ENCODE measurements at regions not wholly inside any gene's neighbourhood (a gene's known extent, or its start where the extent isn't known, plus 50 kb on each side); places are given as distances from the start of the nearest gene placed in this dataset.

DNA sequence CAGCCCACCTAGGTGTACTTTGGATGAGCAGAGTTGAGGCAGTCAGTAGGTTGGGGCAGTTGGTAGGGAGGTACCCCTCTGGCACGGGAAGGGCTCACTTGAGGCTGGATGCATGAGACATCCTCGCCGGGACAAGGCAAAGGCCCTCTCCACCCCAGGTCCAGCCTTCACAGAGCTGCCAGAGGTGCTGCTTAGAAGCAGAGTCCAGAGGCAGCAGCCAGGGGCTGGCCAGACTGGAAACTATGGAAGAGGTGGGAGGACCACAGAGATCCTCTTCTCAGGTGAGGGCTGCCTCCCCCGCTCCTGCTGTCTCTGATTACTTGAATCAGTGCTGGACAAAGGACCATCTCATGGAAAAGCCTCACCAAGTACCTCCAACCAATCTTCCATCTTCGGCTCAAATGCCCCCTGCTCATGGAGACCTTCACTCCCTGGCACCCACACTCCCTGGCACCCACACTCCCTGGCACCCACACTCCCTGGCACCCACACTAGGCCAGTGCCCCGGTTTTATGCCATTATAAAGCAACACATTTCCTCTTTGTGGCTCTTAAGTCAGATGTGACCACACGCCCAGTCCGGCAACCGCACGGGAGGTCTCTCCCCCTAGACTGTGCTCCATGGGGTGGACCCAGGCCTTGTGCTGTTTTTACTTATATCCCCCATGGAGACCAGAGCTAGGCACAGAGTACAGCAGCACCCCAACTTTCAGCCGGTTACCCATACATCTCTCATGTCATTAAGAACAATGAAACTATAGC is 100.1 kb downstream of the YTHDF1 start:
- DNase-seq = no peak

DNA sequence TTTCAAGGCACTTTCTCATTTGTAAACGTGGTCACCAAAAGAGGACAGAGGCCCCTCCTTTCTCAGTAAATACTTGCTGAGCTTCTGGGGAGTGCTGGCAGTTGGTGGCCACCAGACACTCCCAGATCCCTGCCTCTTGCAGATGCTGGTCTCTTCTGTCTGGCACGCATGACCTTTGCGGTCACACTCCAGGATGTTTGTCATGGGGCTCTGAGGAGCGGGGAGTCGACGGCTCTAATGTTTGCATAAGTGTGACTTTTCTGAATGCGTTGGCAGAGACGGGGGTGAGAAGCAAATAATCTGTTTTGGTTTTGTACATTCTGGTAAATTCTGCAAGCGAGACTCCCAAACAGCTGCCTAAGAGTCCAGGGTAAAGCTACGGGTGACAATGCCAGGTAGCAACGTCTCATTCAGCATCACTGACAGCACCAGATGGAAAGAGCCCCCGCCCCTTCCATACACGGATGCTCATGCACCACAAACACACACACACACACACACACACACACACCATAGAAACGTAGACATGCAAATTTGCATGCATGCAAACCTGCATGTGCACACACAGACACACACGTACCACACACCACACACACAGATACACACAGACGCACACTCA is 101.1 kb downstream of the YTHDF1 start:
- DNase-seq = no peak

DNA sequence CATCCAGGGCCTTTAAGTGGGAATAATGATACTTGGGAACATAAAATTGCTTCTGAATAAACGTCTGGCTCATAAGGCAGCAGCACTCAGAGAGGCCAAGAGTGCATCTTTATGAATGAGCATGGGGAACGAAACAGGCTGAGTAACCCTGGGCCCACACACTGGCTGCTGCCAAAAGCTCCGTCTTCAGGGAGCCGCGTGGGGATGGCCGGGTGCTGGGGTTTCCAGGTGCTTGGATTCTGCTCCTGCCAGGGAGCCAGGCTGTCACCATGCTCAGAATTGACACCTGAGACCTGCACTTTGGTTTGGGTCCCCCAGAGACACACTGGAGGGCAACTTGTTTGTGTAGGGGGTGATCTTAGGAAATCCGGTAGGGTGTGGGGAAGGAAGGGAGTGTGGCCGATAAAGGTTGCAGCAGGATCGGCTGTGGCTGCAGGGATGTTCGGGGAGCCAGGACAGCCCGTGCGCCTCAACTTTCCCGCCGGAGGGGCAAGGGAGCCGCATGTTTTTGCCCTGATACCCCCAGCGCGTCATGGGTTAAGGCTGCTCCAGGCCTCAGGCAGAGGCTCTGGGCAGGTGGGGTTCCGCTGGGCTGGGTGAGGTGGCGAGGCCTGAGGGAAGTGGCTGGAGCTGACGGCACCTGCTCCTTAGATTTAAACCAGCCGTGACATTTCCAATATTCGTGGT is 101.8 kb downstream of the YTHDF1 start:
- no peak for DNase-seq

DNA sequence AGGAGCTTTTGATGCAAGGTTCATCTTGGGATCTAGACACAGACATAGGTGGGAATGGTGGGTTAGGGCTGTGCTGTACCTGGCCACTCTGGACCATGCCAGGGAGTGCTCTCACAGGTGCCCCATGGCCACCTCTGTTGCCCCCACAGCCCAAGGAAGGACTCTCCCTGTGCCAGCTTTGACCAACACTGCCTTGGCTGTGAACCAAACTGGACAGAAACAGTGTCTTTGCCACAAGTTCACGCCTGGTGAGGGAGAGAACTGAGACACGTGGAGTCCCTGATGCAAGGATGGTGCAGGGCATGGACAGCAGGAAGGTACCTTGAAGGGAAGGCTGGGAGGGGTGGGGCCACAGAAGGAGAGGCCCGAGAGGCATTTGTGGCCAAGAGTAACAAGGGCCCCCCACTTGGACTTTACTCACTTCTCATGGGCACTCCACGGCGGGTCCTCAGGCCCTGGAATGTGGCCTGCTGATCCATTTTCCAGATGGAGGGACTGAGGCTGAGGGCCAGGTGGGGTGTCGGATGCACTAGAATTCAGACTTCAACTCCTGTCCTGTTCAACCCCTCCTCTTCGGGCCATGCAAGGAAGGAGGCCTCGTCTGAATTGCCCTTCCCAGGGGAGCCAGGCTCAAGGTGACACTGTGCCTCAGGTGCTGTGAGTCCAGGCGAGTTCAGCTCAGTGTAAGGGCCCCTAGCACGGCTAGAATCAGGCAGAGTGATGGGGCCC is 103.3 kb downstream of the YTHDF1 start:
- no peak for DNase-seq

DNA sequence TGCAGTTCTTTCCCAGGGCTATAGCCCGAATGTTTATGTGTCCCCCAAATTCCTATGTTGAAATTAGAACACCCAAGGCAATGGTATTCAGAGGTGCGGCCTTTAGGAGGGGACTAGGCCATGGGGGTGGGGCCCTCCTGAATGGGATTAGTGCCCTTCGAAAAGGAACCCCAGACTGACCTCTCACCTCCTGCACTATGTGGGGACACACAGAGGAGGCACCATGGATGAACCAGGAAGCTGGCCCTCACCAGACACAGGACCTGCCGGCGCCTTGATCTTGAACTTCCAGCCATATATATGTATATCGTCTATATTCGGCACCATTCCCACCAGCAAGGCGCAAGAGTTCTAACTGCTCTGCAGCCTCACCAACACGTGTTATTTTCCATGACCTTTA is 101.5 kb upstream of the BHLHE23 start:
- DNase-seq = no peak

DNA sequence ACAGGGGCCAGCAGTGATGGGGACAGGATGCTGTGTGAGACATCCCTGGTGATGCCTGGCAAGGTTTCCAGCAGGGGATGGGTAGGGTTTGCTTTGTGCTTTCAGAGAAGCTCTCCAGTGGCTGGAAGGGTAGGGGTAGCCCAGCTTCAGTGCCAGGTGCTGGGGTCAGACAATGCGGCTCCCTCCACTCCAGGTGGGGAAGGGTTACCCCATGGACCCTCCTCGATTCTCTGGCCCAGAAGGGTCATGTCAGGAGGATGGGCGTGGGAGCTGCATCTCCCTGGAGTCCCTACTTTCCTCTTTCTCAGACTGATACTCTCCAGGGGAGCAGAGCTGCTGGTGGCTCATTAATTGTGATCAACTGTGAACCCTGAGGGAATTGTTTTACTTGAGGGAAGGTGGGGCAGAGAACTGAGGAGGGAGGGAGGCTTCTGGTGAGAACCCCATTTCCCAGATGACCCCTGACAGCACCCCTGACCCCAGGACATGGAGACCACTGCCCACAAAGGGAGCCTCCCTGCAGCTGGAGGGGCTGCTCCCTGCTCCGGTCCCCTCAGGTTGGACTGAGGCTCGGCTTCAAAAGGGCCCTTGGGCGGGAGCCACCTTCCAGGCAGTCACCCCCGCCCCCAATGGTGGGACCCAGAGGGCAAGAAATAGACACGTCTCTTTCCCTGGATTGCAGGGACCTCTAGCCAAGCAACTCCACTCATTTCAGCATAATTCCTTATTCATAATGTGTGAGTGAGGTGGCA is 100.9 kb upstream of the BHLHE23 start:
- DNase-seq = no peak

DNA sequence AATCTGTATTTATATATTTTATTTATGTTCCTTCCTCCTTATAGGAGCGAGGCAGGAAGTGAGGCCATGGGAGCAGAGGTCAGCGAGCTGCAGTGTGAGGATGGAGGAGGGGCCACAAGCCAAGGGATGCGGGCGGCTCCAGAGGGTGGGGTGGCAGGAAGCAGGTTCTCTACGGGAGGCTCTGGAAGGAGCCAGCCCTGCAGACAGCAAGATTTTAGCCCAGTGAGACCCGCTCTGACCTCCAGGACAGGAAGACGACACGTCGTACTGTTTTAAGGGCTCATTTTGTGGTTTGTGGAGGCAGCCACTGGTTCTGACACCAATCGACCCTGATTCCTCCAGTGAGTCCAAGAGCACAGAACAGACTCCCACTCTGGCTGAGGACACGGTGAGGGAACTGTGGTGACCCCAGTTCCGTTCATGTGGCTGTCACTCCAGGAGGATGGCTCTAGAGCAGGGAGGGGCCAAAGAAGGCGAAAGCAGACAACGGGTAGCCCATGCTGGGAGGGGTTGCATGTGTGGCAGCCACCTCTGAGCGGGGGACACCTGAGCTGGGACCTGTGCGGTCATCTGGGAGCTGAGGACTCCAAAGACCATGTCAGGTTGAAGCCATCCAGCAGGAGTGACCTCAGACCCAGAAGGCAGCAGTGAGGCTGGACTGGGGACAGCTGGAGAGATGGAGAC is 100.1 kb upstream of the BHLHE23 start:
- DNase-seq = no peak

DNA sequence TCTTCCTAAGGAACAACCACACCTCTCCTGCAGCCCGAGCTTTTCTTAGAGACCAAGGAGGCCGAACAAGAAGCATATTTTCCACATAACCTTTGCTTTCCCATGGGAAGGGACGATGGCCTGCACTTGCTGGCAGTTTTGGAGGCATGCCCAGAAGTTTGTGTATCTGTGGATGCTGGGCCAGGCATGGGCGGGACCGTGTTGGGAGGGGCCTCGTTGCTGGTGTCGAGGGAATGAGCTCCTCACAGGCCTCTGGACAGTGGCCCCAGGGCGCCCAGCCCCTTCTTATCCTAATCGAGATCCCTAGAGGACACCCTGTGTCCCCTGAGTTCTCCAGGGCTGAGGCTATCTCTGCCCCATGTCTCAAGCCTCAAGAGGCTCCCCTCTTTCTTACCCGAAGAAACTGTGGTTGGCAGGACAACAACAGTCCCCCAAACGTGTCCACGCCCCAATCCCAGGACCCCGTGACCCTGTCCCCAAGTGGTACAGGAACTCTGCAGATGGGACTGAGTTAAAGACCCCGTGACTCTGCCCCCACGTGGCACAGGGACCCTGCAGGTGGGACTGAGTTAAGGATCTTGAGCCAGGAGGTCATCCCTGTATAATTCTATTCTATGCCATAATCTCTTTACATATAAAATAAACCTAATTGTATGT is 99.5 kb upstream of the BHLHE23 start:
- no peak for DNase-seq

DNA sequence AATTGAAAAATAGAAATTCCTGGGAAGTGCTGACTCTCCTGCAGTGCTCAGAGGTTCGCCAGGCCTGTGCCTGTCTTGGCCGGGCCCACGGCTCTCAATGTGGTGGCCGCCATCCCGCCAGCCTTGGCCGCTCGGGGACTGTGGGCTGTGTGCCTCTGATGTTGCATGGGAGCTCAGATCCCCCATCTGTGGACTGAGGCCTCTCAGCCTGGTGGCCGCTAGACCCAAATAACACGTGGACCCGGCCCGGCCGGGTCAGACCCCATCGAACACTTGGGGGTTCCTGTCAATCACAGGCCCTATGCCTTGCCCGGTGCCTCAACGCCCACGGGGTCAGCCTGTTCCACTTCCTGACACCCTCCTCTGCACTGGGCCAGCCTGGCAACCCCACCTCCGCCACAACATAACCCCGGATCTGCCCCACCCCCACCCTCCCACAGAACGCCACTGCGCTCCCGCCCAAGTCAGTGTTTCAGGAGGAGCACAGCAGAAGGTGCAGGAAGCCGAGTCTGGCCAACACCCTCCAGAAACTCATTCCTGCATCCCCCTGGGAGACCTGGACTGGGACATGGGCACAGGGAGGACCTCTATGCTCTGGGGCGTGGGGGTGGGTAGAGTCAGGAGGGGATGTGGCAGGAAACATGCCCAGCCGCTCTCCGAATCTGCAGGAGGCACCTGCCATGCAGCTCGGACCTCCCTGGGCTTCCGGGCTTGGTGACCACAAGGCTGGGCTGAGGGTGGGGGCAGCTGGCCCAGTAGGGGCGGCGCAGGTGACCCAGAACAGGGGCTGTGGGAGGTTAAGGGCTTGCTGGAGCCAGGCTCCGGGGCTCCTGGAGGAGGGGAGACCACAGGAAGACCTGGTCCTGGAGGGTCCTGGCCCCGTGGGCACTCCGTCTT is 98.7 kb upstream of the BHLHE23 start:
- no peak for DNase-seq

DNA sequence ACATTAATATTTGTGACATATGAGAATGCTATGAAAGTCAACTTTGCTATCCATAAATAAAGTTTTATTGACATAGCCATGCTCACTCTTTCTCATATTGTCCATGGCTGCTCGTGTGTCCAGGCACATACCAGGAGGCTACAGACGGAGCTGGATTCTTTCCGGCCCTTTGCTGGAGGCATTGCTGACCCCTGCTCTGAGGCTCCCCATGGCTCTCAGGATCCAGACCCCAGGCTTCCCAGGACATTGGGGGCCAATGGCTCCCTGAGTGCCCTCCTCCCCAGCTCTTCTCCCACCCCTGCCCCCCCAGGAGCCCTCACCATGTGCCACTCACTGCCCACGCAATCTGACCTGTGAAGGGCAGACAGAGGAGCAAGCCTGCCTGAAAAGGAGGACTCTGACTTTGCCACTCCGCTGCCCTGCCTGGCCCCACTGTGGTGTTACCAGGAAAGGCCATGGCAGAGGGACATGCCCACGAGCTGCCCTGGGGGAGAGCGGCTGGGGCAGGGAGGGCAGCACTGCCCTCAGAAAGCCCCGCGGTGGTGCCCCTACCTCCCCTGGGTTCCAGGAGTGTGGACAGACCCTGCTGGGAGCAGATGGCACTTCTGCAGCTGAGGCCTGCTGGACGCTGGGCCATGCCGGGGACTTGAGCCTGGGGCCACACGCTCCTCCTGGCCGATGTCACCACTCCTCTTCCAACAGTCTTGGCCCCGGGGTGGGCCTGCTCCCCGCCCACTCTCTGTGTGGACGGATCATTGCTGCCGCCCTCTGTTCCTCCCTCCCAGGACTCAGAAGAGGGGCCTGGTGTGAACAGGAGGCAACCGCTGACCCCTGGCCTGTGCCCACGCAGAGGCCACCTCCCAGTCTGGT is 97.8 kb upstream of the BHLHE23 start:
- DNase-seq = no peak

DNA sequence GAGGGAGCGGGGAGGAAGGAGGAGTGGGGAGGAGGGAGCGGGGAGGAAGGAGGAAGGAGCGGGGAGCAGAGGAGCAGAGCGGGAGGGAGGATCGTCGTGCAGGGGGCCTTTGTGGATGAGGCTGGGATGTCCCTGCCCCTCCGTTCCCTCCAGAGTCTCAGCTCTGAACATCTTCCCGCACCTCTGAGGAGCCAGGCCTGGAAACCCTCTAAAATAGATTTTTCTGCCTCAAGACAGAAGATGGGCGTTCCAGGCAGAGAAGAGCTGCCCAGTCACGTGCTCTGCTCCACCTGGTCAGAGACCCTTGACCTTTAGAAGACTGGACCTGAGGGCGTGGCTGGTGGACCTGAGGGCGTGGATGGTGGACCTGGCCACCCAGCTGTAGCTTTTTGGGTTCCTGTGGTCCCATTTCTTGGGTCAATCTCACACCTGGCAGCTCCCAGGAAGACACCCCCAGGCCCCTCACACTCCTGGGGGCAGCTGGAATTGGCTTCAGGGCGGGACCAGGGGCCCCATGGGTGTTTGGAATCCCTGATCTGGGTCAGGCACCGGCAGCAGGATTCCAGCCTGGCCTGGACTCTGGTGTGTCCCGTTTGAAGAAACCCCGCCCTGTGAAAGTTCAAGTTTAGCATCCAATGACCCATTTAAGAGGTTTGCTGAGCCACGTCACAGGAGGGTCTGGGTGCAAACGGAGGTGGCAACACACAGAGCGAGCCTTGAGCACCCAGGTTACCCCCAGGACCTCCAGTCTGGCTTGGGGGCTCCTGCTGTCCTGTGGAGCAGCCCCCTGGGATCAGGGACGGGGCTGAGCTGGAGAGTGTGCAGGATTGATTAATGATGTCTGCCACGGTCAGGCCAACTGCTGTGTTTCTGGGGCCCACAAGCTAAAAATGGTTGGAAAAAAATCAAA is 96.9 kb upstream of the BHLHE23 start:
- DNase-seq = no peak

DNA sequence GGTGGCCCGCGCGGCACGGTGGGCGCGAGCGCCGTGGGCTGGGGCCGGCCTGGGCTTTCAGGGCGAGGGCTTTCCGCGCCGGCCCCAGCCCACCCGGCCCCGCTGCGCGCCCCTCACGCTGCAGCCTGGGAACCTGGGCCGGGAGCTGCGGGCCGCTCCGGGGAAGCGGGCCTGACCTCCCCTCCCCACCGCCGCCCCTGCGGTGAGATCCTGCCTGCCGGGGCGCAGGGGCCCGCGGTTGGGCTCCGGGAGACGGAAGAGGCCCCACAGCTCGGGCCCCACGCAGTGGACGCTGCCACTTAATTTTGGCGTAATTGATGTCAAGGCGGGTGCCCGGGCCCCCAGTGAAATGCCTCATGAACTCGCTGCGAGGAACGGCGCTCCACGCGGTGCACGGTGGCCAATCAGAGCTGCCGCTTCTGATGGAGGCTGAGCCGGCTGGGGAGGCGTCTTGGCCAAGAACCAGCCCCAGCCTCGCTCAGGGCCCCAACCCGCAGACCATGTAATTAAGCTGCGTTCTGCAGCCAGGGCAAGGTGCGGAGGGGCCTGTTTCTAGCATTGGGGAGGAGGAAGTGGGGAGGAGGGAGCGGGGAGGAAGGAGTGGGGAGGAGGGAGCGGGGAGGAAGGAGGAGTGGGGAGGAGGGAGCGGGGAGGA is 96.1 kb upstream of the BHLHE23 start:
- DNase-seq = peak; percentile 60

DNA sequence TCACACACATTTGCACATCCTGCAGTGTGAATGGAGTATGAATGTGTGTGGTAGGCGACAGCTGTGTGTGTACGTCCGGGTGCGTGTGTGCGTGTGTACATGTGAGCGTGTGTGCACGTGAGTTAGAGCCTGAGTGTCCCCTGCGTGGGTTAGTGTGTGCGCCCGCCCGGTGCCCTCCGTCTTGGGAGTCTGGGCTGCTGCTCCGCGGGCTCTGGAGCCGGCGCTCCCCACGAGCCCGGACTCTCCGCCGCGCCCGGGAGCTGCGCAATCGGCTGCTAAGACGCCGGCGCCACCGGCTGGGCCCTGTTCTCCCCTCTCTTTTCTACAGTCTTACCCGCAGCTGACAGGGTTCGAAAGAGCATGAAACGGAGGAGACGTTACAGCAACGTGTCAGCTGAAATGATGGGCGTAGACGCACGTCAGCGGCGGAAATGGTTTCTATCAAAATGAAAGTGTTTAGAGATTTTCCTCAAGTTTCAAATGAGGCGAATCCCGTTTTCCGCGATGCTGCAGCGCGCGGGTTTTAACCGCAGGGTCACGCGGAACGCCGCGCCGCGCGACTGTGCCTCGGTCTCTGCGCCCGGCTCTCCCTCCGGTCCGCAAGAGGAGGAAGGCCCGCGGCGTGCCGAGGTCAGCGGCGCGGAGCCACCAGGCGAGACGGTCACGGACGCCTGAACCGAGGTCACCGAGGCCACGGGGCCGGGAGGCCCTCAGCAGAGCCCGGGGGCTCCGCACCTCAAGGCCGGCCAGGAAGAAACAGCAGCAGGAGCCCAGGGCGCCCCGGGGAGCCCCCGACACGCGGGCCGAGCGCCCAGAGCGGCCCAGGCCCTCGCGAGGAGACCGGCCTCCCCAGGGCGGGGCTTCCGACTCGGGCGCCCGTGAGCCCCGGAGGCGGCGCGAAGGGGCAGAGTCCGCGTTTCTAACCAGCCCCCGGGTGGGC is 95.3 kb upstream of the BHLHE23 start:
- peak; percentile 45 for DNase-seq

DNA sequence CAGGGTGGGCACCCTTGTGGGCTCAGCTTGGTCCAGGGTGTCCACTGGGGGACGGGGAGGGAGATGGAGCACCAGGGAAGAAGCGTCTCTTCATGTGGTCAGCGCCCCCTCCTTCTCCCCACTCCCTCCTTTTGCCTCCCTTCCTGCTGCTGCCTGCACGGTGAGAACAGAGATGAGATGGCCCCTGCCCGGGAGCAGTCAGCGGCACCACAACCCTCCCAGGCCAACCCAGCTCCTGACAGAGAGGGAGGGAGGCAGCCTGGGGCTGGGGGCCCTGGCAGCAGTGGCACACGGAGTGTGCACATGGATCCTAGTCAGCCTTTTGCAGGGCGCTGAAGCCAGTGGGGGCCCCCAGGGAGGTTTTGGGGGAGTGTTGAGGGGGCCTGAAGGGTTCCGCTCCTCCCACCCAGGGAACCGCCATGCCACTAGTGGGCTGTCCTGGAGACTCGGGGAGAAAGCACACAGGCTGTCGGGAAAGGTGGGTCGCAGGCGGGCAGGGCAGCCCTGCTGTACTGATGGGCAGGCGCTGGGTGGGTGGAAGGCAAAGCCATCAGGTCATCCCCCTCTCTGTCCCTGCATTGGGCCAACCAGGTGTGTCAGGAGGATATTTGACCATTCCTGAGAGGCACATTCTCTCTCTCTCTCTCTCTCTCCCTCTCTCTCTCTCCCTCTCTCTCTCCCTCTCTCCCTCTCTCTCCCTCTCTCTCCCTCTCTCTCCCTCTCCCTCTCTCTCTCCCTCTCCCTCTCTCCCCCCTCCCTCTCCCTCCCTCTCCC is 94.3 kb upstream of the BHLHE23 start:
- no peak for DNase-seq

DNA sequence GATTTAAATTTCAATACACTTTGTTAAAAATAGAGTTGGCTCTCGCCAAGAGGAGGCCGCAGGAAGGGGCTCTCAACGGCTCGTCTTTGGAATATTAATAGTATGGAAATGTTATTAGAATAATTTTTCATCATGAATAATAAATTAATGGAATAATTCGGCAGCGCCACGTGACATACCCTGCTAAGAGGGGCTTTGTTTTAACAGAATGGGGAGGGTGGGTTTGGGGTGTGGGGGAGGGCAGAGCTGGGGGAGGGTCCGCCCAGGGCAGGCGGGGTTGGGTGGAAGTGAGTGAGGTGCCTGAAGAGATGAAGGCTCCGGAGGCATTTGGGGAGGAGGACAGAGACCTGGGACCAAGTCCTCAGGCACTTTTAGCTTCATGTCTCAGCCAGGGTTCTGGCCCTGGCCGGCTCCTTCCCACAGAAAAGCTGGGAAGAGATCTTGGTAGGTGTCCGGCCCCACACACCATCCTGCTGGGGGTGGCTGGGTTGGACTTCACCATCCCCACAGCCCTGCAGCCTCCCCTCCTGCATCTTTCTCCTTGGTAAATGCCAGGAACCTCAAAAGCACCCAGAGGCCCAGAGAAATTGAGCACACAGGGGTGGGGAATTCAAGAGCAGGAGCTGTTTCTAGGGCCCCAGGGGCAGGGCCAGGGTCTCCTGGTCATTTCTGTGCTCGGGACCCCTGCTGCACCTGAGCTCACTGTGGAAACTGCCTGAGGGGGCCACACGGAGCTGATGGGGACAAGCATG is 93.6 kb upstream of the BHLHE23 start:
- DNase-seq = no peak

All from CD4-positive, alpha-beta T cell treated with Interleukin-4 for 4 hours (primary cell).